ENCODE measurements at regions not wholly inside any gene's neighbourhood (a gene's known extent, or its start where the extent isn't known, plus 50 kb on each side); places are given as distances from the start of the nearest gene placed in this dataset.

GRCh38 chr10:108812296-108812695 lies 1111.0 kb downstream of the XPNPEP1 start:
- DNase-seq (no peak), ATAC-seq (ENCODE audit: low read depth) (no peak)
- POLR2A ChIA-PET, result no interaction called here
- Mint-ChIP-seq H3K4me1 (peaks cover 3% of the 10 kb centered on the region), H3K27me3 (no peaks in the 10 kb centered on the region), H3K9me3 (no peaks in the 10 kb centered on the region), H3K27ac (no peak overlapping the region), H3K4me3 (no peak overlapping the region), H3K36me3 (ENCODE audit: low read depth) (no peaks in the 10 kb centered on the region)
- TF ChIP-seq, protein P1, sequence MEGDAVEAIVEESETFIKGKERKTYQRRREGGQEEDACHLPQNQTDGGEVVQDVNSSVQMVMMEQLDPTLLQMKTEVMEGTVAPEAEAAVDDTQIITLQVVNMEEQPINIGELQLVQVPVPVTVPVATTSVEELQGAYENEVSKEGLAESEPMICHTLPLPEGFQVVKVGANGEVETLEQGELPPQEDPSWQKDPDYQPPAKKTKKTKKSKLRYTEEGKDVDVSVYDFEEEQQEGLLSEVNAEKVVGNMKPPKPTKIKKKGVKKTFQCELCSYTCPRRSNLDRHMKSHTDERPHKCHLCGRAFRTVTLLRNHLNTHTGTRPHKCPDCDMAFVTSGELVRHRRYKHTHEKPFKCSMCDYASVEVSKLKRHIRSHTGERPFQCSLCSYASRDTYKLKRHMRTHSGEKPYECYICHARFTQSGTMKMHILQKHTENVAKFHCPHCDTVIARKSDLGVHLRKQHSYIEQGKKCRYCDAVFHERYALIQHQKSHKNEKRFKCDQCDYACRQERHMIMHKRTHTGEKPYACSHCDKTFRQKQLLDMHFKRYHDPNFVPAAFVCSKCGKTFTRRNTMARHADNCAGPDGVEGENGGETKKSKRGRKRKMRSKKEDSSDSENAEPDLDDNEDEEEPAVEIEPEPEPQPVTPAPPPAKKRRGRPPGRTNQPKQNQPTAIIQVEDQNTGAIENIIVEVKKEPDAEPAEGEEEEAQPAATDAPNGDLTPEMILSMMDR (IDR thresholded peaks at IDR 0.05), result no peak
- CTCF ChIA-PET, result no interaction called here
- intact Hi-C loops (cut with micrococcal nuclease), result no loop called here

- no peaks in the 10 kb centered on the region for H3K9me3 Mint-ChIP-seq
- TF ChIP-seq, protein P1 (IDR thresholded peaks at IDR 0.05), result no peak
These were observed 1115.1 kb downstream of the XPNPEP1 start for GRCh38 chr10:108808228-108808627.

DNA sequence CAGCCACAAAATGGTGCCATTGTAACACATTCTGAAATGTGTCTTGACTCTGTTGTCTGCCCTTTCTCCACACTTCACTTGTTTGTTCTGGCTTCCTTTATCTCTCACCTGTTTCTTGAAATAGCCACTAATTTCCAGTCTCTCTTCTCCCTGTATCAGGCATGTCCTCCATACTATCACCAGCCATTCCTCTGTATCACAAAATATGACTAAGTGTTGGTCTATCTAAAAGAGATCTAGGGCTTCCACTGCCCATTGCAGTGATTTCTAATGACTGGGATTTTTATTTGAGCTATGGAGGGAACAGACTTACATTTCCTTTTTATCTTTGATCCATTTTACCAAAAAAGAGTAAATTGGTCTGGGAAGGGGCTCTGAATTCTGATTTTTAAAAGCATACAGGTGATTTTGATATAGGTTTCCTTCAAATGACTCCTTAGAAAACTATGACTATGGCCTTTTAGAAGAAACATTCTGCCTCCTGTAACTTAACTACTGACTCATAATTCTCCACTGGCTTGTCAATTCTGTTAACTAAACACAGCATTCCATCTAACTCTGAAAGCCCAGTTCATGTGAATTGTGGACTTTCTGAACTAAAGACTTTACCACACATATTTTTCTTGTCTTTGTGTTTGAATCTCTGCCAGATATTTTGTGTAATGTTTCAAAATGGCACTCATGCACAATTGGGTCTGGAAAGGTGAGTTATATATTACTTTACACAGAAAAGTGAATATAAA lies 1121.4 kb downstream of the XPNPEP1 start:
- TF ChIP-seq, protein P1 (IDR thresholded peaks at IDR 0.05), result no peak
- intact Hi-C loops (cut with micrococcal nuclease), result no loop called here
- ATAC-seq (ENCODE audit: low read depth) (no peak), DNase-seq (no peak)
- ChIA-PET POLR2A (no interaction called here), CTCF (no interaction called here)
- H3K9me3 Mint-ChIP-seq, result peaks cover 1% of the 10 kb centered on the region
- H3K4me3 Mint-ChIP-seq, result no peak overlapping the region
- no peaks in the 10 kb centered on the region for H3K4me1 Mint-ChIP-seq
- no peaks in the 10 kb centered on the region for H3K27me3 Mint-ChIP-seq
- H3K36me3 Mint-ChIP-seq (ENCODE audit: low read depth), result no peaks in the 10 kb centered on the region
- H3K27ac Mint-ChIP-seq, result no peak overlapping the region

More at GRCh38 chr10:108808228-108808627, 1115.1 kb downstream of the XPNPEP1 start:
- no peak overlapping the region for H3K27ac Mint-ChIP-seq
- H3K36me3 Mint-ChIP-seq (ENCODE audit: low read depth), result no peaks in the 10 kb centered on the region
- ATAC-seq (ENCODE audit: low read depth), result no peak
- no peaks in the 10 kb centered on the region for H3K27me3 Mint-ChIP-seq
- ChIA-PET POLR2A (no interaction called here), CTCF (no interaction called here)
- no peaks in the 10 kb centered on the region for H3K4me1 Mint-ChIP-seq
- intact Hi-C loops (cut with micrococcal nuclease), result no loop called here
- DNase-seq, result no peak
- H3K4me3 Mint-ChIP-seq, result no peak overlapping the region

GRCh38 chr10:108801220-108801619 lies 1122.1 kb downstream of the XPNPEP1 start:
- no peak overlapping the region for H3K4me3 Mint-ChIP-seq
- intact Hi-C loops (cut with micrococcal nuclease), result no loop called here
- TF ChIP-seq, protein P1 (IDR thresholded peaks at IDR 0.05), result no peak
- no peak for DNase-seq
- no peak for ATAC-seq (ENCODE audit: low read depth)
- CTCF ChIA-PET, result no interaction called here
- POLR2A ChIA-PET, result no interaction called here
- peaks cover 1% of the 10 kb centered on the region for H3K9me3 Mint-ChIP-seq
- H3K36me3 Mint-ChIP-seq (ENCODE audit: low read depth), result no peaks in the 10 kb centered on the region
- H3K27me3 Mint-ChIP-seq, result no peaks in the 10 kb centered on the region
- no peak overlapping the region for H3K27ac Mint-ChIP-seq
- H3K4me1 Mint-ChIP-seq, result no peaks in the 10 kb centered on the region

DNA sequence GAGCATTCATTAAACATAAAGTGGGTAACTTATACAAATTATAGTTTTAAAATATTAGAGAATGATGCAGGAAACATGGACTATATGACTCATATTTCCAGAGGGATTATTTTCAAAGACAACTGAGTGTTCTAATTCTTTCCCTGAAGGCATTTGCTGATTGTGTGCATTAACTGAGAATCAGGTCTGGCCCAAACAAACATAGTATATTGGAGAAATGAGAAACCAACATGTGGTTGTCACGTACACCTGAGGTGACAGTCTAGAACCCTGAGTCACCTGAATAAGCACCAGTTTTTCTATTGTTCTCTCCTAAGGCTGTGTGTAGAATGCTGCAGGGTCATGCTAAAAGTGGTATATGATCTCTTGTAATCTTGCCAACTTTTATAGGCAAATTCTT lies 1125.7 kb downstream of the XPNPEP1 start:
- Mint-ChIP-seq H3K27ac (no peak overlapping the region), H3K9me3 (no peaks in the 10 kb centered on the region), H3K4me1 (no peaks in the 10 kb centered on the region), H3K4me3 (no peak overlapping the region), H3K27me3 (no peaks in the 10 kb centered on the region), H3K36me3 (ENCODE audit: low read depth) (no peaks in the 10 kb centered on the region)
- no peak for ATAC-seq (ENCODE audit: low read depth)
- ChIA-PET POLR2A (no interaction called here), CTCF (no interaction called here)
- DNase-seq, result no peak
- TF ChIP-seq, protein P1 (IDR thresholded peaks at IDR 0.05), result no peak
- intact Hi-C loops (cut with micrococcal nuclease), result no loop called here
